HepG2 (cell line): ENCODE measurements at regions not wholly inside any gene's neighbourhood (a gene's known extent, or its start where the extent isn't known, plus 50 kb on each side); places are given as distances from the start of the nearest gene placed in this dataset.

Experiments
- ATAC-seq: fragments of 200-7000 bp; cut with Tn5 transposase; 3 replicates; pipeline ENCODE4 v1.9.1; 2020; ENCODE audit warnings: mild to moderate bottlenecking, moderate library complexity
- BruUV-seq: library from RNA; stranded (reverse); fragments of 400-500 nt; replicated peaks from 2 replicates; lab custom pipeline; 2021; lab: Mats Ljungman, UMichigan
- CTCF ChIA-PET: fragments of 300-600 bp; formaldehyde crosslinking; extraction: SDS; loops from one replicate; lab custom pipeline; 2021; ENCODE audit warnings: low total read pairs, inconsistent platforms, low intra/inter-chr PET ratio; lab: Yijun Ruan, JAX
- POLR2A ChIA-PET: fragments of 350-600 bp; sonication (Branson Sonifier 250); formaldehyde crosslinking; loops from one replicate; lab custom pipeline; 2020; ENCODE audit warnings: antibody characterized with exemption, inconsistent platforms; lab: Yijun Ruan, JAX
- DNase-seq: peaks from one replicate; pipeline ENCODE4 v3.0.0-alpha.2; 2015; ENCODE audit warnings: low spot score
- FAIRE-seq: peaks from 3 replicates; lab custom pipeline; 2011; peaks lifted over from hg19 to GRCh38; lab: Jason Lieb, UNC
- H2AFZ ChIP-seq: one replicate; pipeline ENCODE4 v1.6.1; 2011; ENCODE audit warnings: low read length, inconsistent platforms
- H3K27ac ChIP-seq: fragments of 300-600 bp; 3 replicates; pipeline ENCODE4 v1.8.0; 2011; ENCODE audit warnings: mixed run types, mild to moderate bottlenecking, mixed read lengths, low read length, inconsistent platforms; ENCODE audit not compliant: insufficient read depth; ENCODE audit errors: extremely low read length
- H3K27me3 ChIP-seq, 2 experiments: fragments of 200-600 bp in 1 of 2; 2 replicates in 1 of 2; 3 replicates in 1 of 2; pipeline versions ENCODE4 v1.6.0 to v1.8.0; 2011; ENCODE audit warnings: low read length in 2 of 2, mild to moderate bottlenecking in 2 of 2, moderate library complexity in 2 of 2, inconsistent platforms in 1 of 2; ENCODE audit not compliant: insufficient read depth in 2 of 2, control insufficient read depth in 1 of 2
- H3K36me3 ChIP-seq, 2 experiments: fragments of 200-600 bp in 1 of 2; replicated peaks in 1 of 2; 2 replicates in 1 of 2; 3 replicates in 1 of 2; pipeline versions ENCODE4 v1.5.1 to v1.8.0; 2011; ENCODE audit warnings: low read length in 2 of 2, inconsistent platforms in 1 of 2; ENCODE audit not compliant: insufficient read depth in 2 of 2, control insufficient read depth in 1 of 2
- H3K4me1 ChIP-seq: 2 replicates; pipeline ENCODE4 v1.5.1; 2012; ENCODE audit warnings: low read length, inconsistent platforms; ENCODE audit not compliant: insufficient read depth
- H3K4me2 ChIP-seq: 2 replicates; pipeline ENCODE4 v1.6.0; 2011; ENCODE audit warnings: low read depth, low read length, inconsistent platforms
- H3K4me3 ChIP-seq, 3 experiments: fragments of 200-600 bp in 1 of 3; sonication (generic), shearing (Covaris generic) in 1 of 3; replicated peaks in 1 of 3; 2 replicates each; pipeline ENCODE4 v1.5.1; 2011 to 2016; ENCODE audit warnings: low read length in 3 of 3, inconsistent platforms in 2 of 3, low read depth in 2 of 3, mild to moderate bottlenecking in 2 of 3, control low read depth in 1 of 3, mixed read lengths in 1 of 3; ENCODE audit not compliant: insufficient read depth in 1 of 3
- H3K79me2 ChIP-seq: one replicate; pipeline ENCODE4 v1.6.1; 2011; ENCODE audit warnings: low read length, inconsistent platforms; ENCODE audit not compliant: insufficient read depth
- H3K9ac ChIP-seq: 2 replicates; pipeline ENCODE4 v1.6.0; 2011; ENCODE audit warnings: mild to moderate bottlenecking, low read depth, low read length, inconsistent platforms; ENCODE audit not compliant: insufficient read depth
- H3K9me3 ChIP-seq: 2 replicates; pipeline ENCODE4 v1.5.1; 2012; ENCODE audit warnings: mild to moderate bottlenecking, low read length
- H4K20me1 ChIP-seq: 2 replicates; pipeline ENCODE4 v1.6.0; 2011; ENCODE audit warnings: inconsistent platforms, mild to moderate bottlenecking, low read length, moderate library complexity; ENCODE audit not compliant: insufficient read depth
- NFE2L2 ChIP-seq: fragments of 150-350 bp; IDR thresholded peaks from 2 replicates; pipeline ENCODE4 v1.6.1; 2014; ENCODE audit warnings: low read length
- RELA ChIP-seq: sonication (generic); formaldehyde crosslinking; IDR thresholded peaks from 2 replicates; pipeline ENCODE4 v1.4.0; 2020; ENCODE audit warnings: missing genetic modification reagents
- ZBTB40 ChIP-seq, 2 experiments: fragments of 450-650 bp in 1 of 2; sonication (generic) in 1 of 2; formaldehyde crosslinking in 1 of 2; IDR thresholded peaks; 2 replicates each; pipeline versions ENCODE4 v1.6.1 to v1.8.0; 2016 to 2022; ENCODE audit warnings: antibody characterized with exemption in 1 of 2, mild to moderate bottlenecking in 1 of 2, missing genetic modification reagents in 1 of 2
- WGBS: methylation state at CpG from one replicate; pipeline ENCODE4 v1.1.6; 2017; ENCODE audit warnings: low lambda C conversion rate; 5-methylcytosine and 5-hydroxymethylcytosine counted together
- in situ Hi-C: cut with HindIII; loops from 2 replicates; pipeline ENCODE4 v1.10.0; 2017; ENCODE audit warnings: low pct_unique_long_range_greater_than_20kb; ENCODE audit not compliant: extremely low pct_ligation_motif_present
- intact Hi-C: fragments of 100-400 bp; cut with micrococcal nuclease; formaldehyde crosslinking; loops from one replicate; pipeline ENCODE4 v1.10.0; 2022; ENCODE audit not compliant: unreplicated experiment

- TF ChIP-seq RELA (CRISPR knock-in tag), result no peak
These were observed 84.2 kb upstream of the STEAP1B start (continued) for GRCh38 chr7:22584179-22584578.

GRCh38 chr7:22582863-22583622, 83.1 kb upstream of the STEAP1B start:
- Histone ChIP-seq H2AFZ (no peak overlapping the region), H4K20me1 (no peaks in the 10 kb centered on the region), H3K27ac (no peak overlapping the region), H3K36me3 (no peaks in the 10 kb centered on the region), H3K79me2 (no peaks in the 10 kb centered on the region), H3K4me1 (0 out of 2 replicates have a peak, but pooled peaks cover 5% of the 10 kb centered on the region), H3K9me3 (no peaks in the 10 kb centered on the region)
- ChIA-PET CTCF (no interaction called here), POLR2A (no interaction called here)
- WGBS, result 10% methylated on average over 6 of the region's 7 CpGs
- no TSS peak for BruUV-seq
- in situ Hi-C loops, result no loop called here
- DNase-seq, result no peak
- TF ChIP-seq ZBTB40 (IDR thresholded peaks at IDR 0.05) (no peak), ZBTB40 (CRISPR knock-in tag; IDR thresholded peaks at IDR 0.05) (no peak), NFE2L2 (peak; percentile 35; the same call in 1 of the 2 replicates)
- TF ChIP-seq, all 625 proteins: peak for 1
- Histone ChIP-seq H3K4me3 (no peak overlapping the region), H3K9ac (no peak overlapping the region), H3K27me3 (no peaks in the 10 kb centered on the region), H3K4me2 (no peak overlapping the region)
- no peak for ATAC-seq
- no peak for FAIRE-seq
- intact Hi-C loops, result no loop called here
